ENCODE measurements at regions not wholly inside any gene's neighbourhood (a gene's known extent, or its start where the extent isn't known, plus 50 kb on each side); places are given as distances from the start of the nearest gene placed in this dataset.

- no peaks in the 10 kb centered on the region for H3K9me3 Mint-ChIP-seq
- ATAC-seq (no peak), DNase-seq (ENCODE audit: low spot score in 2 of 2) (no peak)
- no peaks in the 10 kb centered on the region for H3K36me3 Mint-ChIP-seq
- no peak overlapping the region for H3K27ac Mint-ChIP-seq
Measured at GRCh38 chr13:104376588-104376987, 1310.4 kb upstream of the SLC10A2 start.

GRCh38 chr13:104375614-104376013, 1309.4 kb upstream of the SLC10A2 start:
- DNase-seq (ENCODE audit: low spot score in 2 of 2) (no peak), ATAC-seq (no peak)
- Mint-ChIP-seq H3K27ac (no peak overlapping the region), H3K9me3 (no peaks in the 10 kb centered on the region), H3K36me3 (no peaks in the 10 kb centered on the region)

GRCh38 chr13:104372095-104372655, 1306.0 kb upstream of the SLC10A2 start:
- ATAC-seq: no peak
- Mint-ChIP-seq H3K27ac (no peak overlapping the region), H3K36me3 (no peaks in the 10 kb centered on the region), H3K9me3 (peaks cover 0 to 4% of the 10 kb centered on the region in 2 donors)
- DNase-seq (ENCODE audit: low spot score in 2 of 2): no peak

DNA sequence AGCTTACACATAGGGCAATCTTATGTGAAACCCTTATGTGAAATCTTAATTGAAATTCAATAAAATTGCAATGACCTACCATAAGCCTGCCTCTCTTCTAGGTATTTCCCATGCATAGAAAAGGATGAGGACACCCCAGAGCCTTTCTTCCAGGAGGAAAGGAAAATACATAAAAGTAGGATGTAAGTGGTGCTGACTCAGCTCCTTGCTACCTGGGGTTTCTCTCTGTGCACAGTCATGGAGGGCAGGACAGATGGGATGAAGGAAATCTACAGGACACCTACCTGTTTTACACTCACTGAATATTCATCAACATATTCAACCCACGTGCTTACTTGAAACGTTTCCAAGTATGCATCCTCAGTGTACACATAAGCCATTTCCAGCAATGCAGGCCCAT, 1299.2 kb upstream of the SLC10A2 start:
- ATAC-seq (no peak), DNase-seq (ENCODE audit: low spot score in 2 of 2) (no peak)
- no peaks in the 10 kb centered on the region for H3K36me3 Mint-ChIP-seq
- no peak overlapping the region for H3K27ac Mint-ChIP-seq
- peaks cover 7 to 17% of the 10 kb centered on the region in 2 donors for H3K9me3 Mint-ChIP-seq

DNA sequence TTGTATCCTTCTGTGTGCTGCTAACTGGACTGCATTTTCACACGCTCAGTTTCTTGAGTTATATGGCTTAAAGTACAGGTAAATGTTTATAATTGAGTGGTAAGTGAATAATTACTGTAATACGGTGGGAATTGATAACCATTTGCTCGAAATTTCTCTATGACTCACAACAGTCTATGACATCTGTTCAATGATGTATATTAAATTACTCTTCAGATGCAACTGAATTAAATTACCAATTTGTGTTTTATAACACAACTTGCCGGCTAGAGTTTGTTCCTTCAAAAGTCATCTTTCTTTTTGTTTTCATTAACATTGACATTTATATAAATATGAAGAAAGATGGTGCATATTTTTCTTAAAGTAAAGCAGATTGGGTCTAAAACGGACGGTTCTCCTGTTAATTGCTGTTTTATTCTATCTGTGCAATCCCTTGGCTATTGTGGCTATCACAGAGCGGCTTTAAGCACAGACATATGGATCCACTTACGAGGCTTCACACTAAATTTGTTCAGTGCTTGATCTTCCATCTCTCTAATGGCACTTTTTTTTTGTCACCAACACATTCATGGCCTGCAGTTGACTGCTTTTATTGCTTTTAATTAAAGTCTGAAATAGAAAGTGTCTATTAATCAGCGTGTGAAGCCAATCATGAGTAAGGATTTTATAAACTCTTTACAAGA, 1291.6 kb upstream of the SLC10A2 start:
- H3K27ac Mint-ChIP-seq: no peak overlapping the region
- H3K36me3 Mint-ChIP-seq: no peaks in the 10 kb centered on the region
- DNase-seq (ENCODE audit: low spot score in 2 of 2) (no peak), ATAC-seq (no peak)
- H3K9me3 Mint-ChIP-seq: peaks cover 11 to 12% of the 10 kb centered on the region in 2 donors

DNA sequence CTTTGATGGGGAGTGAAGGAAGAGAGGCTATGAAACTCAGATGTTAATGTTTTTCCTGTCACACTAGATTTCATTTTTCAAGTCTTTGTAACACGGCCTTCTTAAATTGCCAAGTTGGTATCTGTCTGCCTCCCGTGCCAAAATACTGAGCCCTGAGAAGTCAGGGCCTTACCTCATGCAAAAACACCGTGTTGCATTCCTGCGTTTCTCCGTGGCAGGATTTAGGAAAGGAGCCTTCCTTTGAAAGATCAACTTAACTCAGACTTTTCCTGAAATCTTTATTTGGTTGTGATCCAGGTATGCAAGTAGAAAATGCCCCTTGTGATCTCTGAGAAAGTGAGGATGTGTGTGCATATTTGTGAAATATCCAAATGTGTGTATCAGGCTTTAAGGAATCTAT, 1291.0 kb upstream of the SLC10A2 start:
- no peak for ATAC-seq
- H3K9me3 Mint-ChIP-seq: peaks cover 12 to 15% of the 10 kb centered on the region in 2 donors
- H3K27ac Mint-ChIP-seq: no peak overlapping the region
- H3K36me3 Mint-ChIP-seq: no peaks in the 10 kb centered on the region
- DNase-seq (ENCODE audit: low spot score in 2 of 2): no peak

DNA sequence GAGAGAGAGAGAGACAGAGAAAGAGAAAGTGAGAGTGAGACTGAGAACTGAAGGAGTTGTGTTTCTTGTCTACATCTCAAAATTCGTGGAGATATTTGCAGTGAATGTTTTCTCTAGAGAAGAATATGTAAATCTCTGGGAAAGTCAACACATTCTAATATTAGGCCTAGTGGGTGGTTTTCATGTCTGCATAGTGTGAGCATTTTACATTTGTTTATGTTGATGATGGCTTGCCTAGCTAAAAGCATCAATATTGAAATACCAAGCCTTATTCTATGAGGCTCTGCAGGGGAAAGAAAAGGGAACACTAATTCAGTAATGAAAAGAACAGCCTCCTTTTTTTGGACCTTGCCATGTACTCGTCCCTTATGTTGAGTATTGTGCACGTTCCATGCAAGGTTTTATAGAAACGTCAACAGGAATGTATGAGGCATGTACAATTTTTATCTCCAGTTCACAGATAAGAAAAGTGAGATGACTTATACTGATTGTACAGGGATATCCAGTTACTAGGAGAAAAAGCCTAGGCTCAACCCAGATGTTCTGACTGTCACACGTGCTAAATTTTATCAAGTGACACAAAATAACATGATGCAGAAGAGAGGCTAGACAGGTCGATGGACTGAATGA, 1288.9 kb upstream of the SLC10A2 start:
- H3K27ac Mint-ChIP-seq: no peak overlapping the region

DNA sequence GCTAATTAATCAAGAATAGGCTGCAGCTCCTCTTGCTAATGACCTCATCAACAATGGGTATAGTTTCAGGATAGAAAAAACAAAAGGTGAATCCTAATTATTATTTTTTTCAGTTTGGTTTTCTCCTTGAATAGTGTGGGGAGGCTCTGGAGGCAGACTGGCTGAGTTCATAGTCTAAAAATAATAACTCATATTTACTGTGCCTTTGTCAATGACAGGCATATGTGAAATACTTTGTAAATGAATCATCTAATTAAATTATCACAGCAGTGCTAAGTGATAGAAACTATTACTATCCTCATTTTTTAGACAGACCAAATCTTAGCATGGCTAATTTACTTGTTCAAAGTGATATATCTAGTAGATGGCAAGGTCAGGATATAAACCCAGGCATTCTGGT, 1261.0 kb upstream of the SLC10A2 start:
- no peak overlapping the region for H3K27ac Mint-ChIP-seq
- peaks cover 0 to 12% of the 10 kb centered on the region in 2 donors for H3K9me3 Mint-ChIP-seq
- no peak for DNase-seq (ENCODE audit: low spot score in 2 of 2)
- H3K36me3 Mint-ChIP-seq: peaks cover 0 to under 1% of the 10 kb centered on the region in 2 donors
- no peak for ATAC-seq

More for the DNA sequence above, 1288.9 kb upstream of the SLC10A2 start:
- no peak for DNase-seq (ENCODE audit: low spot score in 2 of 2)
- no peaks in the 10 kb centered on the region for H3K36me3 Mint-ChIP-seq
- peaks cover 12 to 21% of the 10 kb centered on the region in 2 donors for H3K9me3 Mint-ChIP-seq
- ATAC-seq: no peak

GRCh38 chr13:104326523-104326922, 1260.3 kb upstream of the SLC10A2 start:
- Mint-ChIP-seq H3K36me3 (no peaks in the 10 kb centered on the region), H3K9me3 (peaks cover 0 to 10% of the 10 kb centered on the region in 2 donors), H3K27ac (no peak overlapping the region)
- DNase-seq (ENCODE audit: low spot score in 2 of 2) (no peak), ATAC-seq (no peak)

- Mint-ChIP-seq H3K36me3 (no peaks in the 10 kb centered on the region), H3K9me3 (peaks cover 7% of the 10 kb centered on the region in 2 donors), H3K27ac (no peak overlapping the region)
- ATAC-seq (no peak), DNase-seq (ENCODE audit: low spot score in 2 of 2) (no peak)
Measured at GRCh38 chr13:104321756-104322155, 1255.5 kb upstream of the SLC10A2 start.

GRCh38 chr13:104320446-104320845, 1254.2 kb upstream of the SLC10A2 start:
- Mint-ChIP-seq H3K27ac (no peak overlapping the region), H3K36me3 (no peaks in the 10 kb centered on the region), H3K9me3 (peaks cover 7% of the 10 kb centered on the region in 2 donors)
- ATAC-seq: no peak
- no peak for DNase-seq (ENCODE audit: low spot score in 2 of 2)

GRCh38 chr13:104318121-104318520, 1251.9 kb upstream of the SLC10A2 start:
- Mint-ChIP-seq H3K9me3 (peaks cover 7% of the 10 kb centered on the region in 2 donors), H3K36me3 (no peaks in the 10 kb centered on the region), H3K27ac (no peak overlapping the region)
- ATAC-seq: no peak
- DNase-seq (ENCODE audit: low spot score in 2 of 2): no peak

GRCh38 chr13:104315606-104316005, 1249.4 kb upstream of the SLC10A2 start:
- Mint-ChIP-seq H3K36me3 (no peaks in the 10 kb centered on the region), H3K9me3 (peaks cover 7 to 12% of the 10 kb centered on the region in 2 donors), H3K27ac (no peak overlapping the region)
- ATAC-seq (no peak), DNase-seq (ENCODE audit: low spot score in 2 of 2) (no peak)

DNA sequence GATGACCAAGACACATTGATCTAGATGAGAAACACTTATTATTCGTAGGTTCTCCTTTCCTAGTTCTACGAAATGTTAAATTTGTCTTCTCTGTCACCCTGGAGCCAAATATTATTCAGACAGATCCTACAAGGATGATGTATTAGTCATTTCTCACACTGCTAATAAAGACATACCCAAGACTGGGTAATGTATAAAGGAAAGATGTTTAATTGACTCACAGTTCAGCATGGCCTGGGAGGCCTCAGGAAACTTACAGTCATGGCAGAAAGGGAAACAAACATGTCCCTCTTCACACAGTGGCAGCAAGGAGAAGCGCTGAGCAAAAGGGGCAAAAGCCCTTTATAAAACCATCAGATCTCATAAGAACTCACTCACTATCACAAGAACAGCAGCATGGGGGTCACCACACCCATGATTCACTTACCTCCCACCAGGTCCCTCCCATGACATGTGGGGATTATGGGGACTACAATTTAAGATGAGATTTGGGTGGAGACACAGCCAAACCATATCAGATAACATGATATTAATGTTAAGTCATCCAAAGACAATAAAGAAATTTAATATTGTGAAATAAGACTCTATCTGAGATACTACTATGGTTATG, 1248.8 kb upstream of the SLC10A2 start:
- no peak overlapping the region for H3K27ac Mint-ChIP-seq
- no peak for ATAC-seq
- H3K9me3 Mint-ChIP-seq: peaks cover 3 to 8% of the 10 kb centered on the region in 2 donors
- DNase-seq (ENCODE audit: low spot score in 2 of 2): no peak
- H3K36me3 Mint-ChIP-seq: no peaks in the 10 kb centered on the region

GRCh38 chr13:104314321-104314720, 1248.1 kb upstream of the SLC10A2 start:
- no peaks in the 10 kb centered on the region for H3K36me3 Mint-ChIP-seq
- H3K27ac Mint-ChIP-seq: no peak overlapping the region
- ATAC-seq (no peak), DNase-seq (ENCODE audit: low spot score in 2 of 2) (no peak)
- H3K9me3 Mint-ChIP-seq: peaks cover 0 to 5% of the 10 kb centered on the region in 2 donors

DNA sequence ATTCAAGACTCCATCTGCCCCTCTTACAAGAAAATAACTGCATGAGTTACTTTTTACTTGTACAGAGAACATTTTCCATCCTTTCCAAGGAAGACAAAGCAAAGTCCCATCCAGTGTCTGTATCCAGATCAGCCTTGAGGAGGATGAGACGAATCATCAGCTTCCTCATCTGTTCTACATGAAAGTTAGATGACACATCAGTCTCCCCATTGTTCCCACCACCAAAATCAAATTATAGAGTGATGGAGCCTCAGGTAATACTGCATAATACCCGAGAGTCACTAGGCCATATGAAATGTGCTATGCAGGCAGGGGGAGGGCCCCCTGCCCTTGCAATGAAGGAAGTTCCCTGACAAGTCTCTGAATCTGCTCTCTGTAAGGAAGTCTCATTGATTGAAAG, 1244.6 kb upstream of the SLC10A2 start:
- no peak for DNase-seq (ENCODE audit: low spot score in 2 of 2)

GRCh38 chr13:104309431-104309830, 1243.2 kb upstream of the SLC10A2 start:
- Mint-ChIP-seq H3K9me3 (peaks cover 6 to 10% of the 10 kb centered on the region in 2 donors), H3K36me3 (no peaks in the 10 kb centered on the region), H3K27ac (no peak overlapping the region)
- no peak for DNase-seq (ENCODE audit: low spot score in 2 of 2)
- no peak for ATAC-seq

More for the DNA sequence above, 1244.6 kb upstream of the SLC10A2 start:
- Mint-ChIP-seq H3K27ac (no peak overlapping the region), H3K9me3 (peaks cover 6 to 10% of the 10 kb centered on the region in 2 donors), H3K36me3 (no peaks in the 10 kb centered on the region)
- no peak for ATAC-seq

Measured in activated naive CD4-positive, alpha-beta T cell treated with anti-CD3 and anti-CD28 coated beads, Interleukin-2, amount 50 U/mL, for 72 hours (primary cell).